Tibial nerve (tissue), 4 donors: ENCODE measurements at regions not wholly inside any gene's neighbourhood (a gene's known extent, or its start where the extent isn't known, plus 50 kb on each side); places are given as distances from the start of the nearest gene placed in this dataset.

ENCODE experiments used
- DNase-seq, 2 donors: peaks; one replicate each; pipeline ENCODE4 v3.0.0-alpha.2; 2019; ENCODE audit warnings: low spot score in 2 of 2
- H3K27ac ChIP-seq, 4 donors: fragments of 200-600 bp; sonication (generic) in 3 of 4; one replicate each; pipeline ENCODE4 v1.5.1; 2017 to 2019; ENCODE audit warnings: mild to moderate bottlenecking in 1 of 4
- H3K27me3 ChIP-seq, 2 donors: fragments of 200-600 bp; sonication (generic) in 1 of 2; one replicate each; pipeline versions ENCODE4 v1.5.1 to v1.6.0; 2017 to 2019
- H3K36me3 ChIP-seq, 3 donors: fragments of 200-600 bp; sonication (generic); one replicate each; pipeline ENCODE4 v1.5.1; 2018 to 2019
- H3K4me1 ChIP-seq, 4 donors: fragments of 200-600 bp; sonication (generic) in 3 of 4; one replicate each; pipeline ENCODE4 v1.5.1; 2017 to 2019
- H3K4me3 ChIP-seq, 4 donors: fragments of 200-600 bp; sonication (generic) in 3 of 4; one replicate each; pipeline ENCODE4 v1.5.1; 2017 to 2019; ENCODE audit warnings: mild to moderate bottlenecking in 1 of 4, moderate library complexity in 1 of 4
- H3K9me3 ChIP-seq, 4 donors: fragments of 200-600 bp; sonication (generic) in 3 of 4; one replicate each; pipeline ENCODE4 v1.5.1; 2017 to 2019
- EP300 ChIP-seq, 2 donors: sonication (generic); formaldehyde crosslinking; IDR thresholded peaks; one replicate each; pipeline ENCODE4 v1.6.1; 2017; ENCODE audit warnings: antibody characterized with exemption in 2 of 2, mild to moderate bottlenecking in 1 of 2
- POLR2A ChIP-seq, 2 donors: fragments of 450-650 bp; IDR thresholded peaks; one replicate each; pipeline ENCODE4 v1.6.1; 2017; ENCODE audit warnings: antibody characterized with exemption in 2 of 2, mild to moderate bottlenecking in 2 of 2, moderate library complexity in 2 of 2
- WGBS, 2 donors: methylation state at CpG; one replicate each; pipeline ENCODE4 v1.1.5; 2018; 5-methylcytosine and 5-hydroxymethylcytosine counted together
- TF ChIP-seq, protein P1 (sequence below), 5 experiments: fragments of 200-600 bp in 3 of 5; fragments of 450-650 bp in 2 of 5; sonication (generic) in 3 of 5; IDR thresholded peaks; one replicate each; pipeline ENCODE4 v1.5.1; 2016 to 2019; ENCODE audit warnings: antibody characterized with exemption in 5 of 5, mild to moderate bottlenecking in 3 of 5, moderate library complexity in 2 of 5

GRCh38 chr21:28250946-28251345 lies 741.7 kb downstream of the LTN1 start:
- TF ChIP-seq, protein P1, sequence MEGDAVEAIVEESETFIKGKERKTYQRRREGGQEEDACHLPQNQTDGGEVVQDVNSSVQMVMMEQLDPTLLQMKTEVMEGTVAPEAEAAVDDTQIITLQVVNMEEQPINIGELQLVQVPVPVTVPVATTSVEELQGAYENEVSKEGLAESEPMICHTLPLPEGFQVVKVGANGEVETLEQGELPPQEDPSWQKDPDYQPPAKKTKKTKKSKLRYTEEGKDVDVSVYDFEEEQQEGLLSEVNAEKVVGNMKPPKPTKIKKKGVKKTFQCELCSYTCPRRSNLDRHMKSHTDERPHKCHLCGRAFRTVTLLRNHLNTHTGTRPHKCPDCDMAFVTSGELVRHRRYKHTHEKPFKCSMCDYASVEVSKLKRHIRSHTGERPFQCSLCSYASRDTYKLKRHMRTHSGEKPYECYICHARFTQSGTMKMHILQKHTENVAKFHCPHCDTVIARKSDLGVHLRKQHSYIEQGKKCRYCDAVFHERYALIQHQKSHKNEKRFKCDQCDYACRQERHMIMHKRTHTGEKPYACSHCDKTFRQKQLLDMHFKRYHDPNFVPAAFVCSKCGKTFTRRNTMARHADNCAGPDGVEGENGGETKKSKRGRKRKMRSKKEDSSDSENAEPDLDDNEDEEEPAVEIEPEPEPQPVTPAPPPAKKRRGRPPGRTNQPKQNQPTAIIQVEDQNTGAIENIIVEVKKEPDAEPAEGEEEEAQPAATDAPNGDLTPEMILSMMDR (IDR thresholded peaks at IDR 0.05): no peak
- TF ChIP-seq POLR2A (IDR thresholded peaks at IDR 0.05) (no peak), EP300 (IDR thresholded peaks at IDR 0.05) (no peak)
- no peak for DNase-seq
- Histone ChIP-seq H3K36me3 (no peaks in the 10 kb centered on the region), H3K4me1 (no peaks in the 10 kb centered on the region), H3K4me3 (no peak overlapping the region), H3K9me3 (no peaks in the 10 kb centered on the region), H3K27ac (no peak overlapping the region), H3K27me3 (no peaks in the 10 kb centered on the region)
- 96 to 97% methylated on average over 4 of the region's 4 CpGs for WGBS, 2 donors

DNA sequence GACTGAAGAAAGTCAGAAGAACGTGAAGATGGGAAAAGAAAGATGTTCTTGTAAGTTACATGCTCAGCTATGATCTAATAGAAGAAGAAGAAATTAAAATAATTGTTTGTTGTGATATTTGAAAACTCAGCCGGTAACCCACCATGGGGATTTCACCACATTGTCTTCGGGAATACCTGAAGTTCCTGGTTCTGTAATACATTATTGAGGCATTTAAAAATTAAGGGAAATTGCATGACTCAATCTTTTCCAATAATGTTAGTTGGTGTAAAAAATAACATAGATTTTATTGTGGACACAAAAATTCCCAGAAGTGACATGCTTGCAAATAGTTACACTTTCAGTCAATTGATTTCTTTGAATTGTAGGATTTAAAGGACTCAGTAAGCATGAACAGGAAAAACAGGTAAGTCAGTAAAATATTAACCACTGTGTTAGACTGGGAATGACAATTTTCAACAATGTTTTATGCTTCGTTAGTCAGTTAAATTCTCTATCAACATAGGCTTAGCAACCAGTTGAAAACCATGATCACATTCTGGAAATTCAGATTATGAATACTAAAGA lies 745.1 kb downstream of the LTN1 start:
- WGBS, 2 donors: 91 to 94% methylated on average over 4 of the region's 4 CpGs
- no peak for DNase-seq

GRCh38 chr21:28240586-28240985 lies 752.1 kb downstream of the LTN1 start:
- no peaks in the 10 kb centered on the region for H3K9me3 ChIP-seq
- no peak overlapping the region for H3K4me3 ChIP-seq
- no peaks in the 10 kb centered on the region for H3K27me3 ChIP-seq
- no peak for DNase-seq
- no peaks in the 10 kb centered on the region for H3K36me3 ChIP-seq
- 57 to 66% methylated on average over 2 of the region's 2 CpGs for WGBS, 2 donors
- TF ChIP-seq, protein P1 (IDR thresholded peaks at IDR 0.05): no peak
- TF ChIP-seq POLR2A (IDR thresholded peaks at IDR 0.05) (no peak), EP300 (IDR thresholded peaks at IDR 0.05) (no peak)
- no peak overlapping the region for H3K27ac ChIP-seq
- H3K4me1 ChIP-seq: peaks cover 0 to 4% (median 0%) of the 10 kb centered on the region in 4 donors

More for the DNA sequence above, 745.1 kb downstream of the LTN1 start:
- Histone ChIP-seq H3K4me1 (no peaks in the 10 kb centered on the region), H3K27ac (no peak overlapping the region), H3K27me3 (no peaks in the 10 kb centered on the region), H3K36me3 (no peaks in the 10 kb centered on the region), H3K9me3 (no peaks in the 10 kb centered on the region), H3K4me3 (no peak overlapping the region)
- TF ChIP-seq, protein P1 (IDR thresholded peaks at IDR 0.05): no peak
- no peak for TF ChIP-seq EP300 (IDR thresholded peaks at IDR 0.05)
- TF ChIP-seq POLR2A (IDR thresholded peaks at IDR 0.05): no peak

DNA sequence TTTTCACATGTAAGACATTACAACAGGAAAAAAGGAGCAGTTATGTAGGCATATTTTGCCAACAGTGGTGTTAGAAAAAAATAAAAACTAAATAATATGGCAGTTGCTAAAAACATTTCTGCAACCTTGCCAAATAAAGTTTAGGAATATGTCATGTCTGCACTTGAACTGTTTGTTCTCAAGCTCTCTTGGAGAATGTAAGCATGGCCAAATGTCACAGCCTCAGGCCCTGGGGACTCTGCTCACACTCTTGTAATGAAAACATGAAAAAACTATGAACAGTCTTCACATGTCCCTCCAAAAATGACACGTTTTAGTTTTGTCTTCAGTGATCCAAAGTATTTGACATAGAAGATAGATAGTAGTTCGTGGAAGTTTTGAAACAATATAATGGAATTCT lies 753.3 kb downstream of the LTN1 start:
- no peaks in the 10 kb centered on the region for H3K36me3 ChIP-seq
- H3K4me3 ChIP-seq: no peak overlapping the region
- no peaks in the 10 kb centered on the region for H3K27me3 ChIP-seq
- WGBS, 2 donors: 47 to 50% methylated on average over 2 of the region's 2 CpGs
- no peak overlapping the region for H3K27ac ChIP-seq
- peaks cover 0 to 4% (median 0%) of the 10 kb centered on the region in 4 donors for H3K4me1 ChIP-seq
- no peak for TF ChIP-seq POLR2A (IDR thresholded peaks at IDR 0.05)
- TF ChIP-seq EP300 (IDR thresholded peaks at IDR 0.05): peak in 1 of 2 donors; percentile 56
- TF ChIP-seq, protein P1 (IDR thresholded peaks at IDR 0.05): no peak
- no peak for DNase-seq
- no peaks in the 10 kb centered on the region for H3K9me3 ChIP-seq

GRCh38 chr21:28237661-28238060 lies 755.0 kb downstream of the LTN1 start:
- H3K27ac ChIP-seq: no peak overlapping the region
- H3K9me3 ChIP-seq: no peaks in the 10 kb centered on the region
- WGBS, 2 donors: 77 to 79% methylated on average over 2 of the region's 2 CpGs
- H3K4me1 ChIP-seq: peaks cover 0 to 14% (median 0%) of the 10 kb centered on the region in 4 donors
- H3K27me3 ChIP-seq: no peaks in the 10 kb centered on the region
- DNase-seq: peak in 1 of 2 donors; percentile 10
- no peaks in the 10 kb centered on the region for H3K36me3 ChIP-seq
- H3K4me3 ChIP-seq: no peak overlapping the region
- TF ChIP-seq POLR2A (IDR thresholded peaks at IDR 0.05): no peak
- TF ChIP-seq, protein P1 (IDR thresholded peaks at IDR 0.05): no peak
- peak in 1 of 2 donors; percentile 44 for TF ChIP-seq EP300 (IDR thresholded peaks at IDR 0.05)
